GM18870 (cell line): ENCODE measurements at regions not wholly inside any gene's neighbourhood (a gene's known extent, or its start where the extent isn't known, plus 50 kb on each side); places are given as distances from the start of the nearest gene placed in this dataset.
"Not testable (repeated sequence)": the region's sequence is repeated elsewhere in the genome, so short reads cannot be mapped to it uniquely, and the experiment has no call there.

Experiments
- ATAC-seq: cut with Tn5 transposase; IDR thresholded peaks from one replicate; pipeline ENCODE4 v1.9.1; 2021; ENCODE audit warnings: moderate library complexity; ENCODE audit not compliant: unreplicated experiment

- ATAC-seq: no peak
Observed at GRCh38 chr5:173496129-173496882, 120.1 kb downstream of the BOD1 start.

DNA sequence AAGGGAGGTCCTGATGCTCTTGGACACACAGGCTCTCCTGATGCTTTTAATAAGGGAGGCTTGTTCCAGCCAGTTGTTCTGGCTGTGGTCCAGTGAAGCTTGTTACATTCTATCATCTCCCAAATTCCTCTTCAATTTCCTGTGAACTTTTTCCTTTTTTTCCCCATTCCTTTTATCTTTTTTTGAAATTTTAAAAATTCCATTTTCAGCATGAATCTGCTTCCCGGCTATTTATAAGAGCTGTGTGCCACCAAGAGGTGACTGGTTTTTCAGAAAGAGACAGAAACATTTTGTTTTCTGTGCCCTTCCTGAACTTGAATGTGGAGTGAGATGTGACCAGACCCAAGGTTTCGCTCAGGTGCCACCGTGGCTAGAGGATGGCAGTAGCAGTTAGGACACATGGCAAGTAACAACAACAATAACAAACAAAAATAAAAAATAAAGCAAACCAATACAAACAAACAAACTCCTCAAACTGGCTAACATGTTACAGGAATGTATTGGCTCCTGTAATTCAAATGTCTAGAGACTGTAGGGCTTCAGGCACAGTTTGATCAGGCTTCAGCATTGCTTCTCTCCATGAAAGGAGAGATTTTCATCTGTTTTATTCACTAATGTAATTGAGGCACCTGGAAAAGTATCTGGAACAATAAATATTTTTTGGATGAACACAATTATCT, 121.1 kb downstream of the BOD1 start:
- no peak for ATAC-seq

DNA sequence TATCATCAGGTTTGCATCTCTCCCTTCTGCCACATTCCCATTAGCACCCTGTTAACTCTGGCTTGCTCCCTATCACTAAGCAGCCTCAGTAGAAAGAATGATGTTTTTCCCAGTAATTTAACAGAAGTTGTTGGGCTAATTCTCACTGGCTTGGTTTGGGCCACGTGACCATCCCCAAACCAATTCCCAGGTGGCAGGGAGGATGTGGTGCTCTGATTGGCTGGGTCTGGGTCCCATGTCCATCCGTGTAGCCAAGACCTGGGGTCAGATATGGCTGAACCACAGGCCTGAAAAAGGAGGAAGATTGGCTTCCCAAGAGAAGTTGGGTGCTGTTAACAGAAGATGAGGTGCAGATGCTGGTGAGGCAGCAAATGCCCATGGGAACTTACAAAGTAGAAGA, 122.0 kb downstream of the BOD1 start:
- ATAC-seq: no peak

DNA sequence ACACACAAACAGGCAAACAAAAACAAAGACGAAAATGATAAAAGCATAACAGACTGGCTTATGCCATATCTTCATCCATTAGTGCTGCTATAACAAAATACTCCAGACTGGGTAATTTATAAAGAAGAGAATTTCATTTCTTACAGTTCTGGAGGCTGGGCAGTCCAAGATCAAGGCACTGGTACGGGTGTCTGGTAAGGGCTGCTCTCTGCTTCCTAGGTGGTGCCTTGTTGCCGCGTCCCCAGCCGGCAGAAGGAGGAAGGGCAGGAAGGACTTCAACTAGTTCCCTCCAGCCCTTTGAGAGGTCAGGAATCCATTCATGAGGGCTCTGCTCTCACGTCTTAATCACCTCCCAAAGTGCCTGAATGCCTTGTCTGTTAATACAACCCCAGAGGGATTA, 122.6 kb downstream of the BOD1 start:
- ATAC-seq: no peak

GRCh38 chr5:173493040-173493439, 123.4 kb downstream of the BOD1 start:
- no peak for ATAC-seq

- ATAC-seq: no peak
Observed at GRCh38 chr5:173490681-173491080, 125.8 kb downstream of the BOD1 start.

GRCh38 chr5:173488144-173488543, 128.3 kb downstream of the BOD1 start:
- no peak for ATAC-seq

DNA sequence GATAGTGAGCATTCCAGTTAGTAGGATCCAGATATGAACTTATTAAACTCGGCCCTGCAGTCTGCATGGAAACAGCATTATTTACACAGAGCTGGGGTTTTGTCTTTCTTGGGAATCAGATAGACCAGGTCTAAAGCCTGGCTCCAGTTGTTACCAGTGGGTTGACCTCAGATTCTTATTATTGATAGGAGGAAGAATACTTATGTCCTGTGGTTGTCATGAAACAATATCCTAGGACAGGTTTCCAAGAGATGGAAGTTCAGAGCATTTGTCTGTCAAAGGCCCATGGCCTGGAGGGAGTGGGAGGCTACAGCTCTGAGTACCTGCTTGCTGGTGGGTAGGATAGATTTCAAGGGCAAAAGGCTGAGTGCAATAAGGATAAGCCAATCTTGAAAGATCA, 129.2 kb downstream of the BOD1 start:
- no peak for ATAC-seq

- no peak for ATAC-seq
Observed at GRCh38 chr5:173486355-173487225, 129.9 kb downstream of the BOD1 start.

DNA sequence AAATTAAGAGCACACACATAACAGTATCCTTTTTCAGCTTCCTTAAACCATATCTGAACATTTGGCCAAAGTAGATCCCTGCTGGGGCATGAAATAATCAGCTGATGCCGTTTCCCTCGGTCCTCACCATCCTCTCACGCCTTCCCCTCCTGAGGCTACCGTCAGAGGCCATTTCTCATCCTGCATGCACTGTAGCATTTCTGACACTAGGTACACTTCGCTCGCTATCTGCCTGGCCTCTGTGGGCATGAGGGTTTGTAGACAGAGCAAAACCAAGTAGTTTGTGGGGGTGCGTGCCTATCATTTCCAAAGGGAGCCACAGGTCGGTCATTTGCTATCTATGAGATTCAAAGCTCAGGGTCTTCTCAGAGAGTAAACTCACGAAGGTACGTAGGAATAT, 131.9 kb downstream of the BOD1 start:
- no peak for ATAC-seq

- ATAC-seq: not testable (repeated sequence)
Observed at GRCh38 chr5:173483599-173483998, 132.9 kb downstream of the BOD1 start.

DNA sequence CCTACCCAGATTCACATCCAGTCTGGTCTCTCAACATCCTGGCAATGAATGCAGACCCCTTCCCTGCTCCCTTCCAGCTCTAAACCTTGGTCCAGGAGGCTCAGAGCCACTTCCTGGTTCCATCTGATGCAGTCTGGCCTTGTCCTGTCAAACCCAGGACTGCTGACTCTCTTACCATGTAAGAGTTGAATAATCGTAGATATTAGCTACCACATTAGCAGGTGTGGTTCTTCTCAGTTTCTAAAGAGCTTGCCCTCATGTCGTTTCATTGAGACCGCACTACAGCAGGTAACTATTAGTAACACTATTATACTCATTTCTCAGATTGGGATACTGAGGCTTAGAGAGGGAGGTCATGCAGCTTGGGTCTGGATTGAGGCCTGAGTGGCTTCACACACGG, 133.3 kb downstream of the BOD1 start:
- ATAC-seq: no peak

DNA sequence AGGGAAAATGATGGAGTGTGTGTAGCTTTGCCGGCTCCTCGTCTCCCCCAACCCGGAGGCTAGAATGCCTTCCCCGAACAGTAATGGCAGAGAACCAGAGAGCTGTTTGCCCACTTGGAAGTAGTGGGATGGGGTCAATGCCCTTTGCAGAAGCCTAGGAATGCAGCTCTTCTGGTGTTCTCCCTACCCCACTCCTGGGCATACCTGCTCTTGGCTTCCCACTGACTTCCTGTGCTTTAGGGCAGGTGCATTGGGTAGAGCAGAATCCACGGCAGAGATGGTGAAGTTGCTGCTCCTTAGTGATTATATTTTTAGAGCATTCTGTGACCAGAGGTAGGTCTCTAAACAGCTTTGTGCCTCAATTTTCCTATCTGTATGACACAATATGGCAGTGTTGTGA, 134.6 kb downstream of the BOD1 start:
- ATAC-seq: no peak

DNA sequence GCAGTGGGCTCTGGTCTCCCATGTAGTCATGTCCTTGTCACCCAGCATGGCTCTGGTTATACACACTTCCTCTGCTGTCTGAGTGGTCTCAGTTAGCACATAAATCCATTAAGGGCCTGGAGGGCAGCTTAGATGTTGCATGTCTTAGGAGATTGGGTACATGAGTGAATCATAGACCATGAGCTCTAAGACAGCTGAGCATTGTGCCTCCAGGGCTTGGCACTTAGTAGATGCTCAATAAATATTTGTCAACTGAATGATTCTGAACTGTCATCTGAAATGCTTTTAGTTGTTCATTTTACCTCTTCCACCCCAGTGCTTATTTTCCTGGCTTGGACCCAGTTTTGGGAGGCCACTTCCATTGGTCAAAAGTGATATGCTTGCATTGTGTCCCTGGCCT, 135.6 kb downstream of the BOD1 start:
- no peak for ATAC-seq

GRCh38 chr5:173479711-173480110, 136.7 kb downstream of the BOD1 start:
- no peak for ATAC-seq

GRCh38 chr5:173477345-173478040, 139.0 kb downstream of the BOD1 start:
- ATAC-seq: no peak

DNA sequence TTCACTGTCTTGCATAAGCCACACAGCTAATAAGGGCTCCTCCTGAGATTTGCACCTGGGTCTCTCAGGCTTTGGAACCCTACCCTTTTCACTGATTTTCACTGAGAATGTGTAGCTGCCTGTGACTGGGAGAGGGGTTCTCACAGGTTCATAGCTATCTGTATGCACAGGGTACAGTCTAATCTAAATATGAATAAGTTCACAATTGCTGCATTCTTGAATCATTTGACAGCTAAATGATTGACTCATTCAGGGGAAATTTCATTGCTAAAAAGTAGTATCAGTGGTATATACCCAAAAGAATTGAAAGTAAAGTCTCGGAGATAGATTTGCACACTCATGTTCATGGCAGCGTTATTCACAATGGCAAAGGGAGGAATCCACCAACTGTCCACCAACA, 140.7 kb downstream of the BOD1 start:
- no peak for ATAC-seq

GRCh38 chr5:173474881-173475287, 141.6 kb downstream of the BOD1 start:
- ATAC-seq: no peak

DNA sequence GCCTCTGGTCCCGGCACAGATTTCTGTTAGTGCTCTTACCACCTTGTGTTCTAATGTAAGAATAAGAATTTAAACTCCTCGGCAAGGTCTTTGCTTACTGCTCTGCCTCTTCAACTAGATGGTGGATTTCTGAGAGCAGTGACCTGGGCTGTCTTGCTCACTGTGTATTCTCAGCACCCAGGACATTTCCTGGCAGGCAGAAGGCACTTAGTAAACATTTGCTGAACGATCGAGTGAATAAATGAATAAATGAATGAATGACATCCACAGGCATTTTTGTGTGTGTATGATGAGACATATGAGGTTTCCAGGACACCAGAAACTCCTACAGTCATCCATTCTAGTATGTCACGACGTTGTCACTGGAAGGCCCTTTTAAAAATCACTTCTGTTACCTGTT, 143.2 kb downstream of the BOD1 start:
- ATAC-seq: no peak

- ATAC-seq: no peak
Observed at GRCh38 chr5:173472784-173473278, 143.6 kb downstream of the BOD1 start.

DNA sequence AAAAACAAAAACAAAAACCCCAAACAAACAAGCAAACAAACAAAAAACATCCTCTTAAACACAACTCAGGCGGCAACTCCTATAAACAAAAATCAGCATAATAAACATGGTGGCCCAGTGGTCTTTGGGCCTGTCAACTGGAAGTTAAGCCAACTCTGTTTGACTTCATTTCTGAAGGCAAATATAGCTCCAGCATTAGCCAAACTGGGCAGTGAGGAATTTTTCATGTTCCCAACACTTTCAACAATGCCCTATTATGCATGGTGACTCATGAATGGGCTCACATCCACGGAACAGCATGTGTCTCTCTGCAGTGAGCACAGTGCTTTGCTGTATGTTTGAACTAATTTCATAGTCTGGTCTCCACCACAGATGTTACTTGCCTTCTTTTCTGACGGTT, 143.9 kb upstream of the STC2 start:
- ATAC-seq: no peak
